B cell (primary cell): ENCODE measurements at regions not wholly inside any gene's neighbourhood (a gene's known extent, or its start where the extent isn't known, plus 50 kb on each side); places are given as distances from the start of the nearest gene placed in this dataset.

Source experiments
- CTCF ChIP-seq: fragments of 200-600 bp; IDR thresholded peaks from one replicate; pipeline ENCODE4 v1.8.0; 2022; ENCODE audit warnings: antibody characterized with exemption, mild to moderate bottlenecking
- EZH2 ChIP-seq: IDR thresholded peaks from 2 replicates; pipeline ENCODE4 v1.6.1; 2012; ENCODE audit warnings: borderline replicate concordance, low read depth, mild to moderate bottlenecking, moderate library complexity, low read length; ENCODE audit not compliant: insufficient read depth, poor library complexity, severe bottlenecking

- TF ChIP-seq CTCF (no peak), EZH2 (no peak)
Measured at GRCh38 chr6:77015350-77015749, 447.9 kb downstream of the HTR1B start.
